Osteoblast (primary cell): ENCODE measurements at regions not wholly inside any gene's neighbourhood (a gene's known extent, or its start where the extent isn't known, plus 50 kb on each side); places are given as distances from the start of the nearest gene placed in this dataset.

ENCODE experiments used
- DNase-seq: peaks from one replicate; pipeline ENCODE4 v3.0.0; 2011; ENCODE audit warnings: low spot score, mixed read lengths; ENCODE audit not compliant: insufficient read length; ENCODE audit errors: missing footprints
- H2AFZ ChIP-seq: 2 replicates; pipeline ENCODE4 v1.6.0; 2011; ENCODE audit warnings: mild to moderate bottlenecking, low read length
- H3K27ac ChIP-seq: 2 replicates; pipeline ENCODE4 v1.5.1; 2011; ENCODE audit warnings: mild to moderate bottlenecking, low read depth, low read length, moderate library complexity
- H3K27me3 ChIP-seq: 2 replicates; pipeline ENCODE4 v1.6.0; 2012; ENCODE audit warnings: mild to moderate bottlenecking, control low read depth, inconsistent platforms, low read length, moderate library complexity; ENCODE audit not compliant: insufficient read depth
- H3K36me3 ChIP-seq: 2 replicates; pipeline ENCODE4 v1.5.1; 2011; ENCODE audit warnings: mild to moderate bottlenecking, low read length, control low read depth, moderate library complexity; ENCODE audit not compliant: insufficient read depth
- H3K4me1 ChIP-seq: 2 replicates; pipeline ENCODE4 v1.5.1; 2011; ENCODE audit warnings: mild to moderate bottlenecking, low read length, control low read depth, moderate library complexity; ENCODE audit not compliant: insufficient read depth
- H3K4me2 ChIP-seq: 2 replicates; pipeline ENCODE4 v1.6.0; 2011; ENCODE audit warnings: mild to moderate bottlenecking, low read length; ENCODE audit not compliant: insufficient read depth
- H3K4me3 ChIP-seq: fragments of 200-600 bp; sonication (generic); 3 replicates; pipeline ENCODE4 v1.5.1; 2012; ENCODE audit warnings: mild to moderate bottlenecking, low read length, inconsistent platforms; ENCODE audit not compliant: insufficient read depth
- H3K79me2 ChIP-seq: 2 replicates; pipeline ENCODE4 v1.6.0; 2012; ENCODE audit warnings: mild to moderate bottlenecking, low read length, control low read depth, inconsistent platforms; ENCODE audit not compliant: insufficient read depth
- H3K9me3 ChIP-seq: 2 replicates; pipeline ENCODE4 v1.5.1; 2011; ENCODE audit warnings: low read depth, low read length, control low read depth
- H4K20me1 ChIP-seq: 2 replicates; pipeline ENCODE4 v1.6.0; 2012; ENCODE audit warnings: mild to moderate bottlenecking, low read length, control low read depth; ENCODE audit not compliant: insufficient read depth
- TF ChIP-seq, protein P1 (sequence below): IDR thresholded peaks from 2 replicates; pipeline ENCODE4 v1.5.1; 2011; ENCODE audit warnings: mild to moderate bottlenecking, low read depth, low read length, moderate library complexity; ENCODE audit errors: extremely low read depth

DNA sequence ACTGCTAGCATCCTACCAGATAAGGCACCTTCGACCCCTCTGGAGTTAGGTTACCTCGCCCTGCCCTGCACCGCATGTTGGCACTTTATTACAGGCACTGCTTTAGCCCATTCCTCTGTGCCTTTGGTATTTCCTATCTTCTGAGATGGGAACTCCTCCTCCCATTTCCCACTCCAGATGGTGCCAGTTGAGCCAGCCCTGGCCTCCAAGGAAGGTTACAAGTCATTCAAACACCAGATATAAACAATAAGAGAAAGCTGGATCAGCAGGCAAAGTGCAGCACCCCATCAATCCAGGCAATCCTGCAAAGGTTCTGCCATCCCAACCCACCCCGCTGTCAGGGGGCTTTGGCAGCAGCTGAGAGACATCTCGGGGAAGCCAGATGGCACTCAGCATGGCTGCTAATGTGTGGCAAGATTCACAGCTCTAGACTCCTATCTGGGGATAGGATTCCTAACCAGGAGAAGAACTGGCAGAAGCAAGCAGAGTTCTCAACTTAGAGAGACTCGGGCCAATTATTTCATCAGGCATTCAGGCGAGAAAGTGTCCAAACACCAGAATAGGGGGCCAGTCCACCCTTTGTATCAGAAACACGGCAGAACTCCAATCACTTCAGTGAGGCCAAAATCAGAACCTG lies 113.0 kb downstream of the COPRS start:
- Histone ChIP-seq H4K20me1 (no peaks in the 10 kb centered on the region), H2AFZ (peak overlapping the region; percentile 37), H3K27ac (no peak overlapping the region), H3K27me3 (no peaks in the 10 kb centered on the region), H3K4me3 (no peak overlapping the region), H3K36me3 (no peaks in the 10 kb centered on the region), H3K79me2 (no peaks in the 10 kb centered on the region), H3K4me2 (no peak overlapping the region), H3K9me3 (no peaks in the 10 kb centered on the region), H3K4me1 (peaks cover 27% of the 10 kb centered on the region)
- TF ChIP-seq, protein P1, sequence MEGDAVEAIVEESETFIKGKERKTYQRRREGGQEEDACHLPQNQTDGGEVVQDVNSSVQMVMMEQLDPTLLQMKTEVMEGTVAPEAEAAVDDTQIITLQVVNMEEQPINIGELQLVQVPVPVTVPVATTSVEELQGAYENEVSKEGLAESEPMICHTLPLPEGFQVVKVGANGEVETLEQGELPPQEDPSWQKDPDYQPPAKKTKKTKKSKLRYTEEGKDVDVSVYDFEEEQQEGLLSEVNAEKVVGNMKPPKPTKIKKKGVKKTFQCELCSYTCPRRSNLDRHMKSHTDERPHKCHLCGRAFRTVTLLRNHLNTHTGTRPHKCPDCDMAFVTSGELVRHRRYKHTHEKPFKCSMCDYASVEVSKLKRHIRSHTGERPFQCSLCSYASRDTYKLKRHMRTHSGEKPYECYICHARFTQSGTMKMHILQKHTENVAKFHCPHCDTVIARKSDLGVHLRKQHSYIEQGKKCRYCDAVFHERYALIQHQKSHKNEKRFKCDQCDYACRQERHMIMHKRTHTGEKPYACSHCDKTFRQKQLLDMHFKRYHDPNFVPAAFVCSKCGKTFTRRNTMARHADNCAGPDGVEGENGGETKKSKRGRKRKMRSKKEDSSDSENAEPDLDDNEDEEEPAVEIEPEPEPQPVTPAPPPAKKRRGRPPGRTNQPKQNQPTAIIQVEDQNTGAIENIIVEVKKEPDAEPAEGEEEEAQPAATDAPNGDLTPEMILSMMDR = no peak
- no peak for DNase-seq

DNA sequence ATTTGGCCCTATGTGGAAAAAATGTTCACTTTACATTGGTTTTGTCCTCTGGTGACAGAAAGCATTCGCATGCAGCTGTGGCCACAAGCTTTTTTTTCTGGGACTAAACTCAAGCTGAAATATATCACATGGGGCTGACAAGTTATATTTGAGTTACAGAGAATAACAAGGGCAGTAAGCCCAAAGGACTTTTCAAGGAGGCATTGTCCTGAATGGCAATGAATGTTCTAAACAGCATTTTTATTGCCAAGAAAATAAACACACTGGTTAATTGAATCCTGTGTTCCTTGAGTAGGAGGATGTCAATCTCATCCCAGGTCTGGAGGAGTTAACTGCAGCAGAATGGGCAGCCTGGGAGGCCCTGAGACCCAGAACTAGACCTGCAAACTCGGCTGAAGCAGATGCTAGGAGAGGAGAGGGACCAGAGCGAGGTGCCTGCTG lies 114.5 kb downstream of the COPRS start:
- no peaks in the 10 kb centered on the region for H3K9me3 ChIP-seq
- peak overlapping the region; percentile 81 for H2AFZ ChIP-seq
- H3K79me2 ChIP-seq = no peaks in the 10 kb centered on the region
- H3K36me3 ChIP-seq = no peaks in the 10 kb centered on the region
- no peaks in the 10 kb centered on the region for H4K20me1 ChIP-seq
- peak overlapping the region; percentile 32 for H3K27ac ChIP-seq
- H3K4me2 ChIP-seq = peak overlapping the region; percentile 52
- H3K4me3 ChIP-seq = no peak overlapping the region
- no peak for DNase-seq
- TF ChIP-seq, protein P1 = no peak
- no peaks in the 10 kb centered on the region for H3K27me3 ChIP-seq
- peaks cover 42% of the 10 kb centered on the region for H3K4me1 ChIP-seq

DNA sequence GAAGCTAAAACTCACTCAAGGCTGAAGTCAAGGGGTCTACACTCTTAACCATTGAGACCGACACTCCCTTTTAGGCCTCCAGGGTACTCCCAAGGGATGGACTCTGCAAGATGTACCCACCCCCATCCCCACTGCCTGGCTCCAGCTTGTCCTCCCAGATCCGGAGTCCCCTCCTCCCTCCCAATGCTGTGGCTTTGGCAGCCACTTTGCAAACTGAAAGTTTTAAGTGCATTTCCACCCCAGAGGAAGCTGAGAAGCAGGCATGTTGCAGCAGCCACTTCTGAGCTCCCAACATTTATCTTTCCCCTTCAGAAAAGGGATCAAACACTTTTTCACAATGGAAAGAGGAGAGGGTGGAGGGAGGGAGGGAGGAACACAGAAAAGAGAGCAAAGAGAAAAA lies 115.2 kb downstream of the COPRS start:
- Histone ChIP-seq H3K4me3 (no peak overlapping the region), H3K79me2 (no peaks in the 10 kb centered on the region), H2AFZ (peak overlapping the region; percentile 81), H3K36me3 (no peaks in the 10 kb centered on the region), H3K4me2 (peak overlapping the region; percentile 52), H3K9me3 (no peaks in the 10 kb centered on the region), H3K4me1 (peaks cover 50% of the 10 kb centered on the region), H3K27me3 (no peaks in the 10 kb centered on the region), H4K20me1 (no peaks in the 10 kb centered on the region), H3K27ac (peak overlapping the region; percentile 32)
- TF ChIP-seq, protein P1 = no peak
- peak; percentile 76 for DNase-seq

DNA sequence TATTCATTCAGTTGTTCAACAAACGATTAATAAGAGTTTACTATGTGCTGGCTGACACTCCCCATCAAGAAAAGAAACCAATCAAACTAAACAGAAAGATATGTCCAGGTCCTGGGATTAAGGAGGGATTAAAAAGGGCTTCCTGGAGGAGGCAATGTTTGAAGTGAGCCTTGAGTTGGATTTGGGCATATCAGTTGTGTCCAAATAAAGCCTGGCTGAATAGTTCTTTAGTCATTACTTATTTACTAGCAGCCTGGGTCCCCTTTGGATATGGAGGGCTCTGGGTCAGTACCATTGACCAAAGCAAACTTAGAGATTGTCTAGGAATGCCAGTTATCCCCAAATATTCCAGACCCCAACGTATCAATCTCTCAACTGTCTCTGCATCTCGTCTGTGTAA lies 117.7 kb downstream of the COPRS start:
- Histone ChIP-seq H3K4me3 (no peak overlapping the region), H2AFZ (no peak overlapping the region), H3K4me1 (peaks cover 68% of the 10 kb centered on the region), H3K4me2 (no peak overlapping the region), H3K79me2 (no peaks in the 10 kb centered on the region), H3K36me3 (no peaks in the 10 kb centered on the region), H4K20me1 (no peaks in the 10 kb centered on the region), H3K27me3 (no peaks in the 10 kb centered on the region), H3K27ac (peak overlapping the region; percentile 89), H3K9me3 (no peaks in the 10 kb centered on the region)
- DNase-seq = no peak
- TF ChIP-seq, protein P1 = no peak
